GM10248 (cell line): ENCODE measurements at regions not wholly inside any gene's neighbourhood (a gene's known extent, or its start where the extent isn't known, plus 50 kb on each side); places are given as distances from the start of the nearest gene placed in this dataset.

Source experiments
- CTCF ChIA-PET: fragments of 300-600 bp; sonication (Branson Sonifier 250); formaldehyde crosslinking; extraction: SDS; loops from one replicate; lab custom pipeline; 2021; ENCODE audit warnings: antibody characterized with exemption; lab: Yijun Ruan, JAX
- POLR2A ChIA-PET: fragments of 350-650 bp; sonication (Branson Sonifier 250); formaldehyde crosslinking; extraction: SDS; loops from one replicate; lab custom pipeline; 2020; ENCODE audit warnings: antibody characterized with exemption; lab: Yijun Ruan, JAX
- DNase-seq: peaks from one replicate; pipeline ENCODE4 v3.0.0; 2012; ENCODE audit errors: extremely low spot score
- TF ChIP-seq, protein P1 (sequence below): IDR thresholded peaks from 2 replicates; pipeline ENCODE4 v1.5.1; 2012; ENCODE audit warnings: mild to moderate bottlenecking, low read depth; ENCODE audit errors: extremely low read depth, missing control alignments, control extremely low read depth

DNA sequence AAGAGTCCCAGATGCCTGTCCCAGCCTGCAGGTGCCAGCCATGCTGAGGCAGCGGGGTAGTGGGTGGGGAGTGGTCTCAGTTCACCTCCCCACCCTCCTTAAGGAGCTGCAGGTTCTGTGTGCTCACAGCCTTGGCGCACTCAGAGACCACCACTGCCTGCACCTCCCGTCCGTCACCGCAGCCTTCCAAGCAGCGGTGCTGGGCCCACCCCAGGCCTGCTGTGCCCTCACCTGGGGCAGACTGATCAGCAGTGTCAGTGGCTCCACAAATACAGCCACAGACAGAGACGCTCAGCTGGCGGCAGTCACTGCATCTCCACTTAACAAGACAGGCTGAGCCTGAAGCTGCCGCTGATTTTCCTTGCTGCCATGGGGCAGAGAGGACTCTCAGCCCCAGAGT is 120.2 kb downstream of the RFLNA start:
- TF ChIP-seq, protein P1, sequence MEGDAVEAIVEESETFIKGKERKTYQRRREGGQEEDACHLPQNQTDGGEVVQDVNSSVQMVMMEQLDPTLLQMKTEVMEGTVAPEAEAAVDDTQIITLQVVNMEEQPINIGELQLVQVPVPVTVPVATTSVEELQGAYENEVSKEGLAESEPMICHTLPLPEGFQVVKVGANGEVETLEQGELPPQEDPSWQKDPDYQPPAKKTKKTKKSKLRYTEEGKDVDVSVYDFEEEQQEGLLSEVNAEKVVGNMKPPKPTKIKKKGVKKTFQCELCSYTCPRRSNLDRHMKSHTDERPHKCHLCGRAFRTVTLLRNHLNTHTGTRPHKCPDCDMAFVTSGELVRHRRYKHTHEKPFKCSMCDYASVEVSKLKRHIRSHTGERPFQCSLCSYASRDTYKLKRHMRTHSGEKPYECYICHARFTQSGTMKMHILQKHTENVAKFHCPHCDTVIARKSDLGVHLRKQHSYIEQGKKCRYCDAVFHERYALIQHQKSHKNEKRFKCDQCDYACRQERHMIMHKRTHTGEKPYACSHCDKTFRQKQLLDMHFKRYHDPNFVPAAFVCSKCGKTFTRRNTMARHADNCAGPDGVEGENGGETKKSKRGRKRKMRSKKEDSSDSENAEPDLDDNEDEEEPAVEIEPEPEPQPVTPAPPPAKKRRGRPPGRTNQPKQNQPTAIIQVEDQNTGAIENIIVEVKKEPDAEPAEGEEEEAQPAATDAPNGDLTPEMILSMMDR, result no peak
- ChIA-PET POLR2A (no interaction called here), CTCF (interaction anchor here (0.9 to 1.2 kb wide), 2 partner anchors 10 to 16 kb away, joined by 3 to 4 read pairs; no protein-coding TSS in a partner anchor)
- no peak for DNase-seq

DNA sequence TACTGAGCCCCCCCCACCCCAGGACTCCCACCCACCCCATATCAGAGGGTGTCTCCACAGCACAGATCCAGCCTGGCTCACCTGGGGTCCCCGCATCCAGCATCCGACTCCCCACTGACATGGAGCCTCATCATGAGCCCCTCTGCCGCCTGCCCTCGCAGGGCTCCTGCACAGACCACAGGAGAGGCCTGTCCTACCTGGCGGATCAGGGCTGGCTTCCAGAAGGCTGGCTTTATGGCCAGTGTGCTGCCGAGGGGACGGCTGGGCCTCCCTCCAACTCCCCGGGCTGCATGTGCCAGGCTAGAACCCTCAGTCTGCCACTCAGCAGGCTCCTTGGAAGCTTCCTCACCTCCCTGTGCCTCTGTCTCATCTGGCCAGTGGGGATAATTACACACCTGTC is 119.0 kb downstream of the RFLNA start:
- CTCF ChIA-PET, result no interaction called here
- POLR2A ChIA-PET, result no interaction called here
- DNase-seq, result no peak
- TF ChIP-seq, protein P1, result no peak

DNA sequence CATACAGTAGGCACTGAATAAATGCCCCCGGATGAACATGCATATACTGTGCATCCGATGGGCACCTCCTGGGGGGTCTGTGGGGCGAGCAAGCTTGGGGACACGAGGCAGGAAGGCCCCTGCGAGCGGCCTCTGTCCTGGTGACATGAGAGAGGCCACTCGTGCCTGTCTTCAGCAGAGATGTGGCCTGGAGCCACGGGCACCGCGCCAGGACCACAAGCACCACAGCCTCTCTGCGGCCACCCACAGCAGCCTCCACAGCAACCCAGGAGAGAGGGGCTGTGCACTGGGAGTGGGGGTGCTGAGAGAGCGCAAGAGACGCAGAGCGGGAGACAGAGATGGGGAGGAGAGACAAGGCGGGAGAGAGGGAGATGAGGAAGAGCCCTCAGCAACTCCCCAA is 118.5 kb downstream of the RFLNA start:
- ChIA-PET CTCF (no interaction called here), POLR2A (no interaction called here)
- DNase-seq, result no peak
- TF ChIP-seq, protein P1, result no peak

DNA sequence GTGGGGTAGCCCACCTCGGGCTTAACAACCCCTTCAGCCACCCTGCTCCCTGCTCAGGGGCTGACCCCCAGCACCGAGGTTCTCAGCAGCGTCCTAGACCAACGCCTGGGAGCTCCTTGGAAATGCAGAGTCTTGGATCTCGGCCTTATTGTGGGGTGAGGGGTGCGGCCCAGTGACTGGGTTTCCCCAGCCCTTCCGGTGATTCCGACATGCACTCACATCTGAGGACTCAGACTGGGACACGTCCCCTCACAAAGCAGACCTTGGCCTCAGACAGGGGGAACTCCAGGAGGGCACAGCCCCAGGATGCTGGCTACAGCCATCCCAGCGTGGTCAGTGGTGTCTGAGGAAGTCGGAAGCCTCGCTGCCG is 117.7 kb downstream of the RFLNA start:
- TF ChIP-seq, protein P1, result no peak
- POLR2A ChIA-PET, result no interaction called here
- DNase-seq, result no peak
- CTCF ChIA-PET, result no interaction called here

DNA sequence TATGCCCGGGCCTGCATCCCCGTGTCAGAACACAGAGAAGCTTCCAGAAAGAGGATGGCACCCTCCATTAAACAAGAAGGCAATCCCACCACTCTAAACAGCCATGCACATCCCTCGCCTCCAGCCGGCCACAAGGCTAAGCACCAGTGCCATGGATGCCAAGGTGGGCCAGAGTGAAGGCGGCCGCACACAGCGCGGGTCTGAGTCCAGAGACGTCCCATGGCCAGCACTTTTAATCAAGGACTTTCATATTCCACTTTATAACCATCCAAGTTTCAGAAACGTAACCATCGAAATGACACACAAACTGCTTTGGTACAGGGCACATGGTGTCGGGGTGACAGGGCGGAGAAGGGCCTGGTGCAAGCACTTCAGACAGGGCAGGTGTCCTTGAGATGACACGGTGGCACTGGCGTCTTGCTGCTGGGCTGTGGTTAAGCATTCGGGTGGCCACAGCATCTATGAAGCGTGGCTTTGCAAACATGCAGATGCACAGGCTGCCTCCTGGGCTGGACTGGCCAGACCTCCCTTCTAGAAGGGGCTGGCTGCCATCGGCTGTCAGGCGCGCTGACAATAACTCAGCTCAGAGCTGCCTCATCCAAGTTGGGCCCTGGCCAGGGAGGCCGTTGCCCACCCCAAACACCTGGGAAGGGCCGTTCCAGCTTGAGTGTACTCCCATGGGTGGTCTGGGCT is 117.2 kb downstream of the RFLNA start:
- POLR2A ChIA-PET, result no interaction called here
- no peak for DNase-seq
- TF ChIP-seq, protein P1, result no peak
- CTCF ChIA-PET, result no interaction called here

DNA sequence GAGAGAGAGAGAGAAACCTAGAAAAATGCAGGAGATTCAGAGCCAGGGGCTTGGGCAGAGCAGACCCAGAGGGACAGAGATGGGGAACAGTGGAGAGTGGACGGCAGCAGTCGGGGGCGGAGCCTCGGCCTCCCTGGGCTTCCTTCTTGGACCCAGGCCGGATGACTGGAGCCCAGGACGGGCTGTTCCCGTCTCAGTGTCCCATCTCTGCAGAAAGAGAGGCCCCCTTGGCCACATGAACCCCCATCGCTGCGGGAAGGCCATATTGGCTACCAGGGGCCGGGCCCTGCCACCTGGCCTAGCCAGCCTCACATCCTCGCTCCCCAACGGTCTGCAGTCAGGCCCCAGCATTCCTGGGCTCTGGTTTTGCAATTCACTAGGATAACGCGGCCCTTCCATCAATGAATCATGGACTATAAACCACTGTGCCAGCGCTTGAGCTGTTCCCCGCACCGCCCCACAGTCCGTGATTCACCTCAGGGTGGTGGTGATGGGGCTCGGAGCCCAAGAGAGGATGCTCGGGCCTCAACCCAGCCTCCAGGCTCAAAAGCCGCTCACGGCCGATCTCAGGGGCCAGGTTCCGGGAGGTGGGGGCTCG is 116.5 kb downstream of the RFLNA start:
- TF ChIP-seq, protein P1, result no peak
- ChIA-PET POLR2A (no interaction called here), CTCF (no interaction called here)
- no peak for DNase-seq
